ENCODE measurements at regions not wholly inside any gene's neighbourhood (a gene's known extent, or its start where the extent isn't known, plus 50 kb on each side); places are given as distances from the start of the nearest gene placed in this dataset.
A peak's percentile ranks its signal among the peaks of the same experiment; 100 is the strongest.

DNA sequence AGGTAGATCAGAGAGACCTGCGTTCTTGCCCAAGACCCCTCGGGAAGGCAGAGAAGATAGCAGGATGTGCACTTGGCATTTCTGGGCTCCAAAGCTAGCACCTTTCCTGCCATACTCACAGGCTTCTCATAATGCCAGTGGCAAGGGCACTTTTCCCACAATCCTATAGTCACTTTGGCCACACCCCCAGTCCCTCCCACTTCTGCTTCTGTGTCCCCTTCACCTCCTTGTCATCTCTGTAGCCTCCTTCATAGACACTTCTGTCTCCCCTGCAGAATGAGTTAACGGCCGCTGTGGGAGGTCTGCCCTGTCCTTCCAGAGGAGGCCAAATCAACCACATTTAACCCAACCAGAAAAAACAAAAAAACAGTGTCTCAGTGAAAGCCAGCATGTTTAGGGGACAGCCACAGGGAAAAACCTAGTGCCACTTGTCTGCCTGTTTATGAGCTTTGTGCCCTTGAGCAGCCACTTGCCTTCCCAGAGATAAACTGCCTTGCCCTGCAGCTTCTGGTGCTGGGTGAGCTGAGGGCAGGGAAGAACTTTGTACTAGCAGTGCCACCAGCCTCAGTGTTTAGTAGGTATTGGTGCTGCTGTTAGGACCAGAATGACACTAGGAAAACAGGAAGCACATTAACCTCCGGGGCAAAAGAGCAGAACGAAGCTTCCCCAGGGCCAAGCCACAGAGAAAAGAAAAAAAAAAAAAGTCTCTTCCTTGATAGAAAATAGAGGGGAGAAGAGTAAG is 193.0 kb upstream of the PWP1 start (continued):
- TF ChIP-seq, protein P1, sequence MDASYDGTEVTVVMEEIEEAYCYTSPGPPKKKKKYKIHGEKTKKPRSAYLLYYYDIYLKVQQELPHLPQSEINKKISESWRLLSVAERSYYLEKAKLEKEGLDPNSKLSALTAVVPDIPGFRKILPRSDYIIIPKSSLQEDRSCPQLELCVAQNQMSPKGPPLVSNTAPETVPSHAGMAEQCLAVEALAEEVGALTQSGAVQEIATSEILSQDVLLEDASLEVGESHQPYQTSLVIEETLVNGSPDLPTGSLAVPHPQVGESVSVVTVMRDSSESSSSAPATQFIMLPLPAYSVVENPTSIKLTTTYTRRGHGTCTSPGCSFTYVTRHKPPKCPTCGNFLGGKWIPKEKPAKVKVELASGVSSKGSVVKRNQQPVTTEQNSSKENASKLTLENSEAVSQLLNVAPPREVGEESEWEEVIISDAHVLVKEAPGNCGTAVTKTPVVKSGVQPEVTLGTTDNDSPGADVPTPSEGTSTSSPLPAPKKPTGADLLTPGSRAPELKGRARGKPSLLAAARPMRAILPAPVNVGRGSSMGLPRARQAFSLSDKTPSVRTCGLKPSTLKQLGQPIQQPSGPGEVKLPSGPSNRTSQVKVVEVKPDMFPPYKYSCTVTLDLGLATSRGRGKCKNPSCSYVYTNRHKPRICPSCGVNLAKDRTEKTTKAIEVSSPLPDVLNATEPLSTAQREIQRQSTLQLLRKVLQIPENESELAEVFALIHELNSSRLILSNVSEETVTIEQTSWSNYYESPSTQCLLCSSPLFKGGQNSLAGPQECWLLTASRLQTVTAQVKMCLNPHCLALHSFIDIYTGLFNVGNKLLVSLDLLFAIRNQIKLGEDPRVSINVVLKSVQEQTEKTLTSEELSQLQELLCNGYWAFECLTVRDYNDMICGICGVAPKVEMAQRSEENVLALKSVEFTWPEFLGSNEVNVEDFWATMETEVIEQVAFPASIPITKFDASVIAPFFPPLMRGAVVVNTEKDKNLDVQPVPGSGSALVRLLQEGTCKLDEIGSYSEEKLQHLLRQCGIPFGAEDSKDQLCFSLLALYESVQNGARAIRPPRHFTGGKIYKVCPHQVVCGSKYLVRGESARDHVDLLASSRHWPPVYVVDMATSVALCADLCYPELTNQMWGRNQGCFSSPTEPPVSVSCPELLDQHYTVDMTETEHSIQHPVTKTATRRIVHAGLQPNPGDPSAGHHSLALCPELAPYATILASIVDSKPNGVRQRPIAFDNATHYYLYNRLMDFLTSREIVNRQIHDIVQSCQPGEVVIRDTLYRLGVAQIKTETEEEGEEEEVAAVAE (CRISPR knock-in tag; IDR thresholded peaks at IDR 0.05; ENCODE audit: borderline replicate concordance), result no peak
- TF ChIP-seq SAP130 (CRISPR knock-in tag; IDR thresholded peaks at IDR 0.05; ENCODE audit: low read depth), result 0 out of 2 replicates have a peak, but pooled peaks have one; percentile 24
- TF ChIP-seq, protein P2, sequence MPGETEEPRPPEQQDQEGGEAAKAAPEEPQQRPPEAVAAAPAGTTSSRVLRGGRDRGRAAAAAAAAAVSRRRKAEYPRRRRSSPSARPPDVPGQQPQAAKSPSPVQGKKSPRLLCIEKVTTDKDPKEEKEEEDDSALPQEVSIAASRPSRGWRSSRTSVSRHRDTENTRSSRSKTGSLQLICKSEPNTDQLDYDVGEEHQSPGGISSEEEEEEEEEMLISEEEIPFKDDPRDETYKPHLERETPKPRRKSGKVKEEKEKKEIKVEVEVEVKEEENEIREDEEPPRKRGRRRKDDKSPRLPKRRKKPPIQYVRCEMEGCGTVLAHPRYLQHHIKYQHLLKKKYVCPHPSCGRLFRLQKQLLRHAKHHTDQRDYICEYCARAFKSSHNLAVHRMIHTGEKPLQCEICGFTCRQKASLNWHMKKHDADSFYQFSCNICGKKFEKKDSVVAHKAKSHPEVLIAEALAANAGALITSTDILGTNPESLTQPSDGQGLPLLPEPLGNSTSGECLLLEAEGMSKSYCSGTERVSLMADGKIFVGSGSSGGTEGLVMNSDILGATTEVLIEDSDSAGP (CRISPR knock-in tag; IDR thresholded peaks at IDR 0.05; ENCODE audit: borderline replicate concordance), result no peak
- 0 out of 2 replicates have a peak, but pooled peaks have one; percentile 36 for TF ChIP-seq ZNF501 (CRISPR knock-in tag; IDR thresholded peaks at IDR 0.05)
- no peak for TF ChIP-seq RAD21 (CRISPR knock-in tag; IDR thresholded peaks at IDR 0.05)
- TF ChIP-seq HOXA3 (CRISPR knock-in tag; IDR thresholded peaks at IDR 0.05), result no peak
- no peak for TF ChIP-seq CAMTA2 (CRISPR knock-in tag; IDR thresholded peaks at IDR 0.05; ENCODE audit: borderline replicate concordance)
- TF ChIP-seq ZNF335 (CRISPR knock-in tag; IDR thresholded peaks at IDR 0.05), result no peak
- no peak for TF ChIP-seq IRX3 (CRISPR knock-in tag; IDR thresholded peaks at IDR 0.05; ENCODE audit: borderline replicate concordance, low read depth)
- TF ChIP-seq RXRA (CRISPR knock-in tag; IDR thresholded peaks at IDR 0.05), result 0 out of 2 replicates have a peak, but pooled peaks have one; percentile 6
- no peak for TF ChIP-seq ZSCAN31 (CRISPR knock-in tag; IDR thresholded peaks at IDR 0.05; ENCODE audit: low read depth)
- TF ChIP-seq, protein P3, sequence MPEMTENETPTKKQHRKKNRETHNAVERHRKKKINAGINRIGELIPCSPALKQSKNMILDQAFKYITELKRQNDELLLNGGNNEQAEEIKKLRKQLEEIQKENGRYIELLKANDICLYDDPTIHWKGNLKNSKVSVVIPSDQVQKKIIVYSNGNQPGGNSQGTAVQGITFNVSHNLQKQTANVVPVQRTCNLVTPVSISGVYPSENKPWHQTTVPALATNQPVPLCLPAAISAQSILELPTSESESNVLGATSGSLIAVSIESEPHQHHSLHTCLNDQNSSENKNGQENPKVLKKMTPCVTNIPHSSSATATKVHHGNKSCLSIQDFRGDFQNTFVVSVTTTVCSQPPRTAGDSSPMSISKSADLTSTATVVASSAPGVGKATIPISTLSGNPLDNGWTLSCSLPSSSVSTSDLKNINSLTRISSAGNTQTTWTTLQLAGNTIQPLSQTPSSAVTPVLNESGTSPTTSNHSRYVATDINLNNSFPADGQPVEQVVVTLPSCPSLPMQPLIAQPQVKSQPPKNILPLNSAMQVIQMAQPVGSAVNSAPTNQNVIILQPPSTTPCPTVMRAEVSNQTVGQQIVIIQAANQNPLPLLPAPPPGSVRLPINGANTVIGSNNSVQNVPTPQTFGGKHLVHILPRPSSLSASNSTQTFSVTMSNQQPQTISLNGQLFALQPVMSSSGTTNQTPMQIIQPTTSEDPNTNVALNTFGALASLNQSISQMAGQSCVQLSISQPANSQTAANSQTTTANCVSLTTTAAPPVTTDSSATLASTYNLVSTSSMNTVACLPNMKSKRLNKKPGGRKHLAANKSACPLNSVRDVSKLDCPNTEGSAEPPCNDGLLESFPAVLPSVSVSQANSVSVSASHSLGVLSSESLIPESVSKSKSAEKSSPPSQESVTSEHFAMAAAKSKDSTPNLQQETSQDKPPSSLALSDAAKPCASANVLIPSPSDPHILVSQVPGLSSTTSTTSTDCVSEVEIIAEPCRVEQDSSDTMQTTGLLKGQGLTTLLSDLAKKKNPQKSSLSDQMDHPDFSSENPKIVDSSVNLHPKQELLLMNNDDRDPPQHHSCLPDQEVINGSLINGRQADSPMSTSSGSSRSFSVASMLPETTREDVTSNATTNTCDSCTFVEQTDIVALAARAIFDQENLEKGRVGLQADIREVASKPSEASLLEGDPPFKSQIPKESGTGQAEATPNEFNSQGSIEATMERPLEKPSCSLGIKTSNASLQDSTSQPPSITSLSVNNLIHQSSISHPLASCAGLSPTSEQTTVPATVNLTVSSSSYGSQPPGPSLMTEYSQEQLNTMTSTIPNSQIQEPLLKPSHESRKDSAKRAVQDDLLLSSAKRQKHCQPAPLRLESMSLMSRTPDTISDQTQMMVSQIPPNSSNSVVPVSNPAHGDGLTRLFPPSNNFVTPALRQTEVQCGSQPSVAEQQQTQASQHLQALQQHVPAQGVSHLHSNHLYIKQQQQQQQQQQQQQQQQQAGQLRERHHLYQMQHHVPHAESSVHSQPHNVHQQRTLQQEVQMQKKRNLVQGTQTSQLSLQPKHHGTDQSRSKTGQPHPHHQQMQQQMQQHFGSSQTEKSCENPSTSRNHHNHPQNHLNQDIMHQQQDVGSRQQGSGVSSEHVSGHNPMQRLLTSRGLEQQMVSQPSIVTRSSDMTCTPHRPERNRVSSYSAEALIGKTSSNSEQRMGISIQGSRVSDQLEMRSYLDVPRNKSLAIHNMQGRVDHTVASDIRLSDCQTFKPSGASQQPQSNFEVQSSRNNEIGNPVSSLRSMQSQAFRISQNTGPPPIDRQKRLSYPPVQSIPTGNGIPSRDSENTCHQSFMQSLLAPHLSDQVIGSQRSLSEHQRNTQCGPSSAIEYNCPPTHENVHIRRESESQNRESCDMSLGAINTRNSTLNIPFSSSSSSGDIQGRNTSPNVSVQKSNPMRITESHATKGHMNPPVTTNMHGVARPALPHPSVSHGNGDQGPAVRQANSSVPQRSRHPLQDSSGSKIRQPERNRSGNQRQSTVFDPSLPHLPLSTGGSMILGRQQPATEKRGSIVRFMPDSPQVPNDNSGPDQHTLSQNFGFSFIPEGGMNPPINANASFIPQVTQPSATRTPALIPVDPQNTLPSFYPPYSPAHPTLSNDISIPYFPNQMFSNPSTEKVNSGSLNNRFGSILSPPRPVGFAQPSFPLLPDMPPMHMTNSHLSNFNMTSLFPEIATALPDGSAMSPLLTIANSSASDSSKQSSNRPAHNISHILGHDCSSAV (CRISPR knock-in tag; IDR thresholded peaks at IDR 0.05; ENCODE audit: borderline replicate concordance), result no peak
- TF ChIP-seq, protein P4, sequence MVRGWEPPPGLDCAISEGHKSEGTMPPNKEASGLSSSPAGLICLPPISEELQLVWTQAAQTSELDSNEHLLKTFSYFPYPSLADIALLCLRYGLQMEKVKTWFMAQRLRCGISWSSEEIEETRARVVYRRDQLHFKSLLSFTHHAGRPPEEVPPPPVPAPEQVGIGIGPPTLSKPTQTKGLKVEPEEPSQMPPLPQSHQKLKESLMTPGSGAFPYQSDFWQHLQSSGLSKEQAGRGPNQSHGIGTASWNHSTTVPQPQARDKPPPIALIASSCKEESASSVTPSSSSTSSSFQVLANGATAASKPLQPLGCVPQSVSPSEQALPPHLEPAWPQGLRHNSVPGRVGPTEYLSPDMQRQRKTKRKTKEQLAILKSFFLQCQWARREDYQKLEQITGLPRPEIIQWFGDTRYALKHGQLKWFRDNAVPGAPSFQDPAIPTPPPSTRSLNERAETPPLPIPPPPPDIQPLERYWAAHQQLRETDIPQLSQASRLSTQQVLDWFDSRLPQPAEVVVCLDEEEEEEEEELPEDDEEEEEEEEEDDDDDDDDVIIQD (CRISPR knock-in tag; IDR thresholded peaks at IDR 0.05; ENCODE audit: low read depth), result 0 out of 2 replicates have a peak, but pooled peaks have one; percentile 13
